GM10847 (cell line): ENCODE measurements at regions not wholly inside any gene's neighbourhood (a gene's known extent, or its start where the extent isn't known, plus 50 kb on each side); places are given as distances from the start of the nearest gene placed in this dataset.

Source experiments
- POLR2A ChIP-seq: IDR thresholded peaks from 2 replicates; pipeline ENCODE4 v1.6.1; 2011; ENCODE audit not compliant: insufficient read length; ENCODE audit errors: extremely low read depth

DNA sequence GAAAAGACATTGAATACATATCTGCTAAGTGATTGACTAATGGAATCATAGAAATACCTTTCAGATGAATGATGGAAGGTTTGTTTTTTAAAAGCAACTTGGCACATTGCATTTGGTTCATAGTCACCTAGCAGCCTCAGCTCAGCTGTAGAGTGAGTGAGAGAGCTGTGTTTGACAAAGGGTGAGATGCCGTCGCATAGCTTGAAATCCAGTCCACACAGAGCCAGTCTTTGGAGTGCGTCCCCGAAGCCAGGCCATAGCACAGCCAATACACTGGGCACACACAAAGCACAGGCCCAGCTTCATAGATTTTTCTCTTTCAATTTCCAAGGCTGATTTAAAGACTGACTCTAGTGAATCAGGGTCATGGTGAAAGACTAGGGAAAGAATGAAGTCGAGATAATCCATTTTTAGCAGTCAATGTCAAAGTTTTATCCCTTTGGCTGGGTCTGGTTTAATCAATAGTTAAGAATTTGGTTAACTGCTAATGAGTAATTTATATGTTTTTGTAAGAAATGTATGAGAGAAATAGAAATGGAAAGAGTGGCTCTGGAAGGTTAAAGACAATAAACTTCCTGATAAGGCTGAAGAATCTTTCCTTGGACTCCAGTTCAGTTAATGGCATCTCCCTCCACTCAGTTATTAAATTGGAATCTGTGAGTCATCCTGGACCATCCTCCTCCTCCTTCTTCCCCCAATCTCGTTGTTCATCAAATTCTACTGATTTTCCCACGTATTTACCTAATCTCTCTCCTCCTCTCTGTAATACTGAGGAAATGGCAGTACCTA, 101.2 kb upstream of the IRF2BP2 start:
- TF ChIP-seq POLR2A: no peak

GRCh38 chr1:234710381-234710780, 100.4 kb upstream of the IRF2BP2 start:
- no peak for TF ChIP-seq POLR2A

DNA sequence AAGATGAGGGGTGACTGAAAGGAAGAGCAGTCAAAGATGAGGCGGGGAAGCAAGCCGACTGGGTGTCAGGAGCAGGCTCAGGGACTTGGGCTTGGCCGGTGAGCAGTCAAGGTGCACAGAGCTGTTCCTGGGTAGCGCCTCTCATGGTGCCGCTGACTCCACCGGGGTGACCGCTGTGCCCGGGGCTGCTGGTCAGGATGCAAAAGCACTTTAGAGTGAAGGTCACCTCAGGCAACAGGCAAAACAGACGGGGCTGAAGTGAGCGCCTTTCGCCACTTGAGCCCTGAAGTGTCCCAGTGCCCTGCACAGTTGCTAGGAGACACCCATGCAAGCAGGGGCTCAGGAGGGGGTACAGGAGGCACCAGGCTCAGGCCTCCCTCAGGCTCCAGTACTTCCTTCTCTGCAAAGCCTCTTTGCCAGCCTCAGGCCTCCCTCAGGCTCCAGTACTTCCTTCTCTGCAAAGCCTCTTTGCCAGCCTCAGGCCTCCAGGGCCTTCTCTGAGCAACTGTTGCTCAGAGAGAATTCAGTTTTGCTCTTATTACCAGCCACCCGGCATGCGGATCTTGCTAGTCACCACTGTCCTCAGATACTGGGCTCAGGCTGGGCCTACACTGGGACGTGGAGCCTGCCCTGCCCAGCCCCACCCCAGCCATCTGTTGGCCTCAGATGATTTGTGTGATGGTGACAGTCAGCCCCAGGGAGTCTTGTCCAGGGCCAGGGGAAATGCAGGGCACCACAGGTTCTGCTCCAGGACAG, 99.7 kb upstream of the IRF2BP2 start:
- TF ChIP-seq POLR2A: no peak

GRCh38 chr1:234708700-234709395, 98.9 kb upstream of the IRF2BP2 start:
- no peak for TF ChIP-seq POLR2A

DNA sequence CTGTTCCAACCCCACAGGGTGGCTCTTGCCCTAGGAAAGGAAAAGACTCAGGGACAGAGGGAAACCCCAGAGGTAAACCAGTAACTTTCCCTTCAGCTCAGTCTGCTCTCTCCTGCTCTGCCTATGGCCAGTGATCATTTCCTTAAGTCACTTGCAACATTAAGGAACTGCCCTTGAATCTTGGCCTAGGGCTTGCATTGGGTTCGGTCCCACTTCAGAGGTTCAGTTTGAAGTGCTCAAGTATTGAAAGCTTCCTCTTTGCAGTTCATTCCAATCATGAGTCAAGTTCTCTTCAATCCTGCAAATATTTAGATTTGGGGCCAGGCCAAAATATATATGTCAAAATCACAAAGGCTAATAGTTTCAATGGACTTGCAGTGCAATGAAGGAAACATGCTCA, 97.7 kb upstream of the IRF2BP2 start:
- no peak for TF ChIP-seq POLR2A

DNA sequence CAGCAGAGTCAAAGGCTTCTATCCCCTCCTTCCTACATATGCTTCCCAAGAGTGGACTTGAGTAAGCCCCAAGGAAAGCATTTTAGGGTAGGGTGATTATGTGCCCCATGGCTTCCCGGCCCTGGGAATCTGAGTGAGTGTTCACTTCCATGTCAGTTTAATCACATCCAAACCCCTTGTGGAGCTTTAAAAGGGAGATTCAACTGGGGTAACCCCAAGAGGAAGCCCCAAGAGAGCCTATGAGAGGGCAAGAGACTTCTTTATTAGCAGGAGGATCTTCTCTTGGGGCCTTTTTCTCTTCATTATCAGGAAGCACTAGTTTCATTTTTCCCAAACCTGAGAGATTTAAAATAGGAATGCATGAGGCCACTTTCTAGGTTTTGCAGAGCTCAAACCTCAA, 97.0 kb upstream of the IRF2BP2 start:
- TF ChIP-seq POLR2A: no peak

DNA sequence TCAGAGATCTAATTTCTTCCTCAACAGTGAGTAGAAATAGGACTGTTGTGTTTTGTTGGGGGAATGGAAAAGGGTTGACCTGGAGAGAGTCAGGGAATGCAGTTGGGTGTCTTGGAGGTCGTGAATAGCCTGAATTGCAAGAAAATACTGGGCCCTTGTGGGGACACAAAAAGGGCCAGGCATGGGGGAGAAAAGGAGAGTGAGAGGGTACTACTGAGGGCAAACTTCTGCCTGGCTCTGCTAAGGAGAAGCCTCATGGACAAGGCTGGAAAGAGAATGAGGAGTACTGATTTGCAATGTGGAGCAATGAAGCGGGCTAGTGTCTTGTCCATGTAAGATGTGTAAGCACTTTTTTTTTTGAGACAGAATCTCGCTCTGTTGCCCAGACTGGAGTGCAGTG, 96.2 kb upstream of the IRF2BP2 start:
- TF ChIP-seq POLR2A: no peak

DNA sequence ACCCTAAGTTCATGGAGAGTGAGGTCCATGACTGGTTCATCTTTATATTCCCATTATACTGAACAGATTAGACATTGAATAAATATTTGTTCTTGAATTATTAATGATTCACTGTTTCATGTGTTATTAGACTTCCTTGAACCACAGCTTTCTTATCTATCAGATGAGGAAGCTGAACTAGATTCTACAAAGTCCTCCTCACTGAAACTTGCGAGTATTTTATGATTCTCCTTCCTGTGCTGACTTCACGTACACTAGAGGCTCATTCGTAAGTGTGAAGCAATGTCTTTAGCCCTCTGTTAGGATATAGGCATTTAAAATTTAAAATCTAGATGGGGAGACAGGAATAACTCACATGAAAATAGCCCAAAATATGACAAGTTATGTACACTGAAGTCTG, 95.6 kb upstream of the IRF2BP2 start:
- TF ChIP-seq POLR2A: no peak

- TF ChIP-seq POLR2A: no peak
Observed at GRCh38 chr1:234704106-234704887, 94.3 kb upstream of the IRF2BP2 start.

- no peak for TF ChIP-seq POLR2A
Observed at GRCh38 chr1:234702342-234703000, 92.5 kb upstream of the IRF2BP2 start.

GRCh38 chr1:234701737-234702341, 91.9 kb upstream of the IRF2BP2 start:
- no peak for TF ChIP-seq POLR2A

DNA sequence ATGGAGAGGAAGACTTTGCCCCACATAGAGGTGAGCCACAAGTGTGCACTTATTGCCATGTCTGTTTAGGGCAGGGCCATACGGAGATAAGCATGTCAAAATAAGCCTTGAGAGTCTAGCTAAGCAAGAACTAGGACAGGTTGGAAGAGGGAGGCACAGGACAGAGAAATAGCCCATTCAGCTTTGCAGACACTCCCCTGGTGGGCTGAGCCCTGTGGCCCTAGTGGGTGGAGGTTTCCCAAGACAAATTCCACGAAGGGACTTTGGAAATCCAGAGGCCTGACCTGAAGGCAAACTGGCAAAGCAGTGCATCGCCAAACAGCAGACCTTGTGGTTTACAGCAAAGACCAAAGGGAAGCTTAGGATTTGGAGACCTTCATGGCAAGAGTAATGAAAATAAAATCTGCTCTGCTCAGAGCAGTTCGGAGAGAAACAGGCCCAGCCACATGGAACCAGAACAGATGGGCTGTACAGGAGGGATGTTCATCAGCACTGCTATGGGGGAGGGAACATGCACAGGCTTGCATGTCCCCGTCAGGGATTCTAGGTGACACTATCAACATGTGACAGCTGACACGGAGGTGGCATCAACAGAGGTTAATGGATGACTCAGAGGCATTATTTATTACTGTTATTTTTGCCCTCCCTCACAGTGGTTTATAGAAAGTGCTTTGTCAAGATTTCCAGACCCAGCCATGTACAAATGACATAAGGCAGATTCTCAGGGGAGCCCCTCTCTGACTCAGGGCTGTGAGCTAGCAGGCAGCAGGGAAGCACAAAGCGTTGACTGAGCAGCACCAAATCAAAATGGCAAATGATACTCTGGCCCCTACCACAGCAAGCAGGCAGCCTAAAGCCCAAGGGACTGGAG, 90.1 kb upstream of the IRF2BP2 start:
- TF ChIP-seq POLR2A: no peak

DNA sequence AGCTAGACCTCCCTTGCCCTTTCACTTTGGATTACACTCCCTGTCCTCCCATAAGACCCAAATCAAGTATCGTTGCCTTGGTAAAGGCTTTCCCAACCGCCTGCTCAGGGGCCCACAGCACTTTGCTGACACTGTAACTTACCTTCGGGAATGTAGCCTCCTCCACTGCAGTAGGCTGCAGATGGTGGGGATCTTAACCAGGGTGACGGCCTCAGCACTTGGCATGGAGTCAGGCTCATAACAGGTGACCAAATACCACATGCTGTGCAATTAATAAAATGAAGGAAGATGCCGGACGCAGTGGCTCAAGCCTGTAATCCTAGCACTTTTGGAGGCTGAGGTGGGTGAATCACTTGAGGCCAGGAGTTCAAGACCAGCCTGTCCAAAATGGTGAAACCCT, 88.7 kb upstream of the IRF2BP2 start:
- TF ChIP-seq POLR2A: no peak
